ENCODE measurements at regions not wholly inside any gene's neighbourhood (a gene's known extent, or its start where the extent isn't known, plus 50 kb on each side); places are given as distances from the start of the nearest gene placed in this dataset.

DNA sequence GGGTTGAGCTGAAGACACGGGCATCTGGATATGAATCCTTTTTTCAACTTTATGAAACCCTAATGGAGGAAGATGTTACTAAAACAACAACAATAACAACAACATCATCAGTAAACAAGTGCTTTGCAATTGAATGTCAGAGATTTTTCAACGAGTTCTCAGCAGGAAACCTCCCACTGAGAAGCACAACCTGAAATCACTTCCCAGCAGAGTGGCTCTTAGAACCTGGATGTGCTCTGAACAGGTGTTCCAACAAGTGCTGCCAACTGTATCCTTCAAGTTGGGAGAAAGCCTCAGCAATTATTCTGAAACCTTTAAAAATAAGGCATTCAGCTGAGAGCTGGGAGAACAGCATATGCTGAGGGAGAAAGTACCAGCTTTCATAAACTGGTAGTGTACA lies 1622.7 kb upstream of the CELF4 start:
- TF ChIP-seq CTCF (IDR thresholded peaks at IDR 0.05) (no peak), POLR2A (IDR thresholded peaks at IDR 0.05) (no peak)
